ENCODE measurements at regions not wholly inside any gene's neighbourhood (a gene's known extent, or its start where the extent isn't known, plus 50 kb on each side); places are given as distances from the start of the nearest gene placed in this dataset.
A peak's percentile ranks its signal among the peaks of the same experiment; 100 is the strongest.
"Not testable (repeated sequence)": the region's sequence is repeated elsewhere in the genome, so short reads cannot be mapped to it uniquely, and the experiment has no call there.

DNA sequence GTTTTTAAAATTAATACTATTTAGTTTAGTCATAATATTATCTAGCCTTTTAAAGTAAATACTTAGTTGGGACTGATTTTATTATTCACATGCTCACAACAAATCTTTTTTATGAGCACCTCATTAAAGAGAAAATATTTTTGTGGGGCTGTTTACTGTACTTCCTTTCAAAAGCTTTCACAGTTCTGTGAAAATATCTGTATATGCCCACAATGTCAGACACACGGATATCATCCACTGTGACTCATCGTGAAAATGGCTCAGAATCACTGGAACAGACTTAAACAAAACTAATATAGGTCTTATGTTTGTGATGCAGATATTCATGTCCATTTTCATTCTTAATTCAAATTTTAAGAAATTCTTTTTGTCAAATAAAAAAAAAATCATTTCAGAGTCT, 305.2 kb downstream of the RAB38 start:
- no peak for DNase-seq (ENCODE audit: low spot score)

GRCh38 chr11:87866951-87867350, 308.3 kb downstream of the RAB38 start:
- DNase-seq (ENCODE audit: low spot score) = no peak

DNA sequence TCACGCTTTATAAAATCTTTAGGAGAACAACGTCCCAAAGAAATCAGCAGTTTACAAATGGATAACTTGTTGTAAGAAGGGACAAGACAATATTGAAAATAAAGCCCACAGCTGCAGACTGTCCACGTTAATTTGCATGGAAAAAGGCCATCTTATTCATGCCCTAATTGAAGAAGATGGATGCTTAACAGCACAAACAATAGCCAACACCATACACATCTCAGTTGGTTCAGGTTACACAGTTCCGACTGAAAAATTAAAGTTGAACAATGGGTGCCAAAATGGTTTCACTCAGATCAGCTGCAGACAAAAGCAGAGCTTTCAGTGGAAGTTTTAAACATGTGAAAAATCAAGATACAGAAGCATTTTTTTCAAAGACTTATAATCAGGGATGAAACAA, 314.2 kb downstream of the RAB38 start:
- DNase-seq (ENCODE audit: low spot score) = no peak

DNA sequence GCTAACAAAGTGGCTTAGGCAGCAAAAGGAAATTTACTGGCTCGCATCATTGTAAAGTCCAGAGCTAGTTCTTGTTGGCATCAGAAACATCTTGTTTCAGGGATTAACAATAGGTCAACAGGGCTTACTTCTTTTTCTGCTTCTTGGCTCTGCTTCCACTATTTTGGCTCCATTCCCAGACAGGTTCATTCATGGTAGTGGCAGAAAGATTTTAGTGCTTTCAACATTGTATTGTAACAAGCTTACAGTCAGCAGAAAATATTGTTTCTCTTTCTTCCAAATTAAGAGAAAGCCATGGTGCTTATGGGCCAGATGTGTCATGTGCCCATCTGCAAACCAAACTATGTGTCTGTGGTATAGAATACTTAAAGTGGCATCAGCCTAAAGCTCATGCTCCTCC, 315.6 kb downstream of the RAB38 start:
- no peak for DNase-seq (ENCODE audit: low spot score)

DNA sequence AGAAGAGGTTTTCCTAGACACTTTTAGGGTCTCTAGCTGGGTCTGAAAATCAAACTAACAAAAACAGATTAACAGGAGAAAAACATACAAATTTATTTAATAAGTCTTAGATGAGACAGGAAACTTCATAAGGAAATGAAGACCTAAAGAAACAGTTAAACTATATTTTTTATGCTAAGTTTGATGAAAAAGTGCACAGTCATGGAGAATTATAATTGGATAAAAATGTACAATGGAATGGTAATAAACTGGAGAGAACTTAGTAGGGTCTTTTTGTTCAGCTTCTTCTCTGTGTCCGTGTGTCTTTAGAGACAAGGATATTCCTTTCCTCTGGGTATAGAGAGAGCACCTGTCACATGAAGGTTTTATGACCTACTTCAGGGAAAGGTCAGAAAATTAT, 323.4 kb downstream of the RAB38 start:
- no peak for DNase-seq (ENCODE audit: low spot score)

DNA sequence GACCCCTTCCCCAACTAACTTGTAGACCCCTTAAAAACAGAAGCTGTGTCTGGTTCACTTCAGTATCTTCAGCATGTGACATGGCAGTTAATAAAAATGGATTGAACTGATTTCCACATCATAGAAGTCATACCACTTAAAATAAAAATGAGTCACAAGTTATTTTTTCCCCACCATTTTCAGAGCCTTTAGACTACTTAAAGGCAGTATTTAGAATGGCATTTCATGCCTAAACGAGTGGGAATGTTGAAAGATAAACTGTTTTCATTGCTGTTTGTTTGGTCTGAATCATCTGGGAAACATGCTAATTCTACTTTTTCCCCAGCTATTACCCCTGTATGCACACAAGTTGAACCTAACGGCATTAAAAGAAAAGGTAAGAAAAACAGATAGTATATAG, 324.0 kb downstream of the RAB38 start:
- DNase-seq (ENCODE audit: low spot score) = no peak

- no peak for DNase-seq (ENCODE audit: low spot score)
These were observed 326.0 kb downstream of the RAB38 start for GRCh38 chr11:87849216-87849615.

DNA sequence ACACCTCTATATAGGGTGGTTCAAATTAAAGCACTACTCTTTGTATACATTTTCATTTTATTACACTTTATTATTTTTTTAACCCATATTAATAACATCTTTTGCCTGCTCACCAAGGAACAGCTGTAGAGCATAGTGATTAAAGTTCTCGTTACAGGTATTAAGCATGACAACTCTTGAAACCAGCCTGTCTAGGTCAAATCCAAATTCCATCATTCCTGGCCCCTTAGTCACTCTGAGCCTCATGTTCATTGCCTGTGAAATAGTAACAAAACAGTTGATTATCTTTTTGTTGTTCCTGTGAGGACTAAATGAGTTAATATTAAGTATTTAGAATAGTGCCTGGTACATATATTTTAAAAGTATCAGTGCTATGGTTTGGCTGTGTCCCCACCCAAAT, 334.5 kb downstream of the RAB38 start:
- no peak for DNase-seq (ENCODE audit: low spot score)

- no peak for DNase-seq (ENCODE audit: low spot score)
These were observed 343.0 kb downstream of the RAB38 start for GRCh38 chr11:87832211-87832610.

GRCh38 chr11:87820011-87820410, 355.2 kb downstream of the RAB38 start:
- no peak for DNase-seq (ENCODE audit: low spot score)

GRCh38 chr11:87819151-87819550, 356.1 kb downstream of the RAB38 start:
- DNase-seq (ENCODE audit: low spot score) = peak; percentile 5

DNA sequence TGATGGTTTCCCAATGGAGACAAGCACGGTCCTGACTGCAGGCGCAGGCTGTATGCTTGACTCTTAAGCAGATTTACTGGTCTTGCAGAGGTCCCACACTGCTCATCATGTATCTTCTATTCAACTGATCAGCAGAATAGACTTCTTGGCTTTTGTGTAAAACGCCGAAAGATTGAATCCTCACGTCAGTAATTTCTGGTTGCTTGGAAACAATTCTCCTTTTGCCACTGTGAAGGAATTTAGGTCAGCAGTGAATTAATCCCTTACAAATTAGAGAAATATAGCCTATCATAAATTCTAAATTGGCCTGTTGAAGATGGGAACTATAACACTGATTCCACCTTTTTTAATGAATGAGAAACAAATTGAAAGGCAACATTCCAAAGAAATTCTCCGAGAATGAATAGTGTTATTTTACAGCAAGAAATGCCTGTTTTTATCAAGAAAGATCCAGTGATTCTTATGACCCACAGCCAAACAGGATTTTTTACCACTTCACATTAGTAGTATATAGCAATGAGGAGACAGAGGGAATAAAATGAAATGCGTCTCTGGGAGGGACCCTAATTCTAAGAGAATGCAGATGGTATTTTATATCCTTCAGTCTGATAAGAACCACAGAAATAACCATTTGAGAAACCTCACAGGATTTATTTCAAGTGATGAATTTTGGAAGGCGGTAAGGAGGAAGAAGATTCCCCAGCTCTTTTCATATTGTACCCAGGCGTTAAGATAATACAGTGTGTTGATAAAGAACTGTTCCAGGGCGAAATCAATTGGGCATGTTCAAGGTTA, 362.5 kb downstream of the RAB38 start:
- DNase-seq (ENCODE audit: low spot score) = no peak

GRCh38 chr11:87810486-87810885, 364.8 kb downstream of the RAB38 start:
- DNase-seq (ENCODE audit: low spot score) = no peak

DNA sequence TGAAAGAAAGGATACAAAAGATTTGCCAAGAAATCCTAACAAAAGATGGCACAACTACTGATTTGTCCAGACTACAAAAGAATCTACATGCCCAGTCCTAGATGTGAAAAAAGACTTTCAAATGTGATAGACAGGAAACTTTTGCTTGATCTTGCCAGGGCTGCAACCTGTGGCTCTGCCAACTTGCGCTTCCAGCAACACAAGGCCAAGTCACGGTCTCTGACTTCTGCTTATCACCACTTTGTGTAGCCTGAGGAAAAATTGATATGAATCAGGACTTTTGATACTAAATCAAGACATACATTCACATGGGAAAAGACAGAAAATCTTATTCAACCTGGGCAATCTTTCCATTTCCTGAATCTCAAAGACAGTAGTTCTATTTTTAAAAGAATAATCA, 366.0 kb downstream of the RAB38 start:
- no peak for DNase-seq (ENCODE audit: low spot score)

DNA sequence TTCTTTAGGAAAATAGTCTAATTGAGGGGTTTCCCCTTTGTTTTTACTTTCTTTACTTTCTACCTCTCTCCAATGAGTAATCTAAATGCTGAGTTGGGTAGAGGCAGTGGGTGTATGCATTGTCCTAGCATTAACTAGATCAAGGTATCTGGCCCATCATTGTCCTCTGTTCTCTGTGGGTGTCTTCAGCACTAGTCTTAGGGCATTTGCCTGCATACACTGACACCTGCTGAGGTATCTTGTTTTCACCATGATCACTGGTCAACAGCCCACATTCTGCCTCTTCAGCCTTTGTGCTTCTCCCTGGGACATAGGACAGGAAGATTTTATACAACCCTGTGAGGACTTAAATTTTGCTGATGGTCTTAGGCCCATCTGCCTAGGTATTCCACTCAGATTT, 371.1 kb downstream of the RAB38 start:
- DNase-seq (ENCODE audit: low spot score) = no peak

DNA sequence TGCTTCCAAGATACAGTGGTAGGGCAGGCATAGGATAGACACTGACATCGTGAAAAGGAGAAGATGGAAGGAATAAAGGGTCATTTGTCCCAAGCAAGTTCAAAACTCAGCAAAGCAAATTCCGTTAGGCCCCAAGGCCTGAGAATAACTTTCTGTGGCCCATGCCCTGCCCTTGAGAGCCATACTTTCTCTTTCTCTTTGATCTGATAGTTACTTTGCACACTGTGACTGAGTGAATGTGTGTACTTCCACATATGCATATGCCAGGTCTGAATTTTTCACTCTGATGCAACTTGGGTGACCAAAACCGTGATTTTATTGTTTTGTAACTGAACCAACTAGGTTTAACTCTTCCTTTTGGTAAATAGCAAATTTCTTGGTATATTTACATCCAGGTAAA, 371.5 kb downstream of the RAB38 start:
- DNase-seq (ENCODE audit: low spot score) = no peak

- DNase-seq (ENCODE audit: low spot score) = not testable (repeated sequence)
These were observed 390.4 kb downstream of the RAB38 start for GRCh38 chr11:87784862-87785261.

- DNase-seq (ENCODE audit: low spot score) = no peak
These were observed 395.2 kb downstream of the RAB38 start for GRCh38 chr11:87780068-87780413.

- DNase-seq (ENCODE audit: low spot score) = no peak
These were observed 395.8 kb downstream of the RAB38 start for GRCh38 chr11:87779276-87780067.

DNA sequence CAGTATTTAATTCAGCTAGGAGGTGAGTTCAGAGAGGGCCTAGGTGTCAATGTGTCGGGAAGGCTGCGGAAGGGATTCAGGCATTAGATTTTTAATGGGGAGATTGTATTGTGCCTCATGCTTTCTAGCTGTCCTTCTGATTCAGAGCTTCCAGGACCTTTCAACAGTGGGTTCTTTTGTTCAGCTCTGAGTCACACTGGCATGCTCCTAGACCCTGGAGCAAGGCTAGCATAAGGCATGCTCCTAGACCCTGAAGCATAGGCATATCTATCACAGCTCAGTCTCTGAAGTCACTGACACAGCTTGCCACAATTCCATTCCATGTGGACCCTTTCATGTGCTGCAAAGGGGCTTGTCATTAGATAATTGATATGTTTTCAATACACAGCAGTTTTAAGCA, 396.9 kb downstream of the RAB38 start:
- DNase-seq (ENCODE audit: low spot score) = no peak

GRCh38 chr11:87775036-87775435, 400.2 kb downstream of the RAB38 start:
- no peak for DNase-seq (ENCODE audit: low spot score)

DNA sequence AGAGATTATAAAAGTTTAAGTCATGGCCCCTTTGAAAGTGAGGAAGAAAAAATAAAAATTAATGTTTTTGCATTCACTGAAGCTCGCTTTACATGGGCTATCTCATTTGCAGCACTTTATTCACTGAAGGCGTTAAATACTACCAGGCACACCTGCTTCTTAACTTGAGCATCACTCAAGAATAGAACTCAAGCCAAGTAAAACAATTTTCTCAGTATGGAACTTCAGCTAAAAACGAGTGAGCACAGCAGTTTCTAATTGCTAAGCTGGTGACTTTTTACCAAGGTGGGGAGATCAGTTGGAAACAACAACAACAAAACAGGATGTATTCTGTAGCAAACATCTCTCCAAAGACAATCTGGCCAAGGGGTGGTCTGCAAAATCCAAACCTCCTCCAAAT, 405.6 kb downstream of the RAB38 start:
- no peak for DNase-seq (ENCODE audit: low spot score)

DNA sequence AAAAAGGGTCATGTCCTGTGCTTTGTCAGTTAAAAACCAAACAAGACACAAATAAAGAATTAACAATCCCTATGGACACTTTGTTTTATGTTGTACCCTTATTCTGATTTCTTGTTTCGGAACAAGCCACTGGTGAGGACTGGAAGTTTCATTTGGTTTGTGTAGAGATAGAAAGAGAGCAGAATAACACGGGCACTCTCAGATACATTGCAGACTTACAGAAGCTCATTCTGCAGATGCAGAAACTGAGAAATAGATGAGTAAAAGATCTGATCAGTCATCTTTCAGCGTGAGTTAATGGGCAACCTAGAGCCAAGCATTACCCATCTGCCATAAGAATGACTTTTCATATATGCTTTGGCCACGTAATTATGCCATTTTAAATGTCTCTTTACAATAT, 407.6 kb downstream of the RAB38 start:
- no peak for DNase-seq (ENCODE audit: low spot score)

DNA sequence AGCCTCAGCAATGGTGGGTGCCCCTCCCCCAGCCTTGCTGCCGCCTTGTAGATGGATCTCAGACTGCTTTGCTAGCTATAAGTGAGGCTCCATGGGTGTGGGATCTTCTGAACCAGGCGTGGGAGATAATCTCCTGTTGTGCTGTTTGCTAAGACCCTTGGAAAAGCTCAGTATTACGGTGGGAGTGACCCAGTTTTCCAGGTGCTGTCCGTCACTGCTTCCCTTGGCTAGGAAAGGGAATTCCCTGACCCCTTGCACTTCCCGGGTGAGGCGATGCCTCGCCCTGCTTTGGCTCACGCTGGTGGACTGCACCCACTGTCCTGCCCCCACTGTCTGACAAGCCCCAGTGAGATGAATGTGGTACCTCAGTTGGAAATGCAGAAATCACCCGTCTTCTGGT, 411.2 kb downstream of the RAB38 start:
- DNase-seq (ENCODE audit: low spot score) = not testable (repeated sequence)
